ENCODE measurements at regions not wholly inside any gene's neighbourhood (a gene's known extent, or its start where the extent isn't known, plus 50 kb on each side); places are given as distances from the start of the nearest gene placed in this dataset.

DNA sequence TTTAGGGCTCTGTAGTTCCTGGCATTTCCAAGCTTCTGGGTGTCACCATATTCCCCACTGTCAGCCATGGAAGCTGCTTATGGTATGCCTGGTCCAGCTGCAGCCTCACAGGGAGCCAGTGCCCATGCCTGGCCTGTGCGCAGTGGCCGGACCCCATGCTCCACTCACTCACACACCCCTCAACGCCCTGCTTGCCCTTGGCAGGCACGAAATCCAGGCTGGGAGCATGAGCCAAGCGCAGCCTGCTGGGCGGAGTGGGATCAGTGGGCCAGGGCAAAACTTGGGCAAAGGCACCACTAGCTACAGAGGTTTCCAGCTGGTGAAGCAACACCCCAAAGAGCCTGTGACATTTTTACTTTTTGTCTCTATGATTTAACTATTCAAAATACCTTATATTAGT, 520.4 kb downstream of the RWDD3 start:
- TF ChIP-seq, protein P1, sequence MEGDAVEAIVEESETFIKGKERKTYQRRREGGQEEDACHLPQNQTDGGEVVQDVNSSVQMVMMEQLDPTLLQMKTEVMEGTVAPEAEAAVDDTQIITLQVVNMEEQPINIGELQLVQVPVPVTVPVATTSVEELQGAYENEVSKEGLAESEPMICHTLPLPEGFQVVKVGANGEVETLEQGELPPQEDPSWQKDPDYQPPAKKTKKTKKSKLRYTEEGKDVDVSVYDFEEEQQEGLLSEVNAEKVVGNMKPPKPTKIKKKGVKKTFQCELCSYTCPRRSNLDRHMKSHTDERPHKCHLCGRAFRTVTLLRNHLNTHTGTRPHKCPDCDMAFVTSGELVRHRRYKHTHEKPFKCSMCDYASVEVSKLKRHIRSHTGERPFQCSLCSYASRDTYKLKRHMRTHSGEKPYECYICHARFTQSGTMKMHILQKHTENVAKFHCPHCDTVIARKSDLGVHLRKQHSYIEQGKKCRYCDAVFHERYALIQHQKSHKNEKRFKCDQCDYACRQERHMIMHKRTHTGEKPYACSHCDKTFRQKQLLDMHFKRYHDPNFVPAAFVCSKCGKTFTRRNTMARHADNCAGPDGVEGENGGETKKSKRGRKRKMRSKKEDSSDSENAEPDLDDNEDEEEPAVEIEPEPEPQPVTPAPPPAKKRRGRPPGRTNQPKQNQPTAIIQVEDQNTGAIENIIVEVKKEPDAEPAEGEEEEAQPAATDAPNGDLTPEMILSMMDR (IDR thresholded peaks at IDR 0.05), result no peak
- no peak for TF ChIP-seq POLR2A (IDR thresholded peaks at IDR 0.05)

Measured in thyroid gland (tissue), 4 donors.